ENCODE measurements at regions not wholly inside any gene's neighbourhood (a gene's known extent, or its start where the extent isn't known, plus 50 kb on each side); places are given as distances from the start of the nearest gene placed in this dataset.

GRCh38 chr18:29188760-29189159 is 1011.8 kb upstream of the CDH2 start:
- Histone ChIP-seq H3K79me2 (ENCODE audit: control insufficient read depth, insufficient read depth, low read length) (no peaks in the 10 kb centered on the region), H3K36me3 (replicated peaks in 1 of 2; ENCODE audit: control extremely low read depth in 1 of 2, control insufficient read depth in 1 of 2, extremely low read depth in 1 of 2, insufficient read depth in 2 of 2, low read length in 1 of 2) (no peaks in the 10 kb centered on the region), H3K4me3 (ENCODE audit: control extremely low read depth in 1 of 5, extremely low read depth in 1 of 5, insufficient read depth in 1 of 5, low read depth in 2 of 5, low read length in 4 of 5) (no peak overlapping the region), H4K20me1 (ENCODE audit: control insufficient read depth, insufficient read depth, low read length, poor library complexity, severe bottlenecking) (no peaks in the 10 kb centered on the region), H3K27ac (ENCODE audit: low read length in 2 of 2) (no peak overlapping the region), H3K4me1 (ENCODE audit: control insufficient read depth in 2 of 2, insufficient read depth in 2 of 2, low read length in 2 of 2) (no peaks in the 10 kb centered on the region), H3K27me3 (replicated peaks in 1 of 4; ENCODE audit: control extremely low read depth in 1 of 4, control insufficient read depth in 3 of 4, insufficient read depth in 4 of 4, low read length in 3 of 4) (no peaks in the 10 kb centered on the region), H3K9me3 (ENCODE audit: control extremely low read depth in 1 of 3, control insufficient read depth in 2 of 3, insufficient read depth in 1 of 3, low read length in 2 of 3) (no peaks in the 10 kb centered on the region), H3K4me2 (replicated peaks; ENCODE audit: low read depth, low read length, poor library complexity, severe bottlenecking) (no peak overlapping the region), H3K9ac (ENCODE audit: low read length) (no peak overlapping the region), H2AFZ (ENCODE audit: insufficient read depth, low read depth, low read length, poor library complexity, severe bottlenecking) (no peak overlapping the region)
- H3K27me3 Mint-ChIP-seq: no peaks in the 10 kb centered on the region
- no peak for TF ChIP-seq CTCF (IDR thresholded peaks at IDR 0.05)
- TF ChIP-seq EZH2 (IDR thresholded peaks at IDR 0.05; ENCODE audit: borderline replicate concordance, insufficient read depth, low read depth, low read length, poor library complexity, severe bottlenecking): no peak
- ATAC-seq (ENCODE audit: low read depth) (no peak), DNase-seq (no peak)
- ChIA-PET POLR2A (no interaction called here), CTCF (no interaction called here)
- H3K27ac Mint-ChIP-seq: no peak overlapping the region
- H3K9me3 Mint-ChIP-seq (ENCODE audit: insufficient read depth): peaks cover 2% of the 10 kb centered on the region
- no peak overlapping the region for H3K4me3 Mint-ChIP-seq
- no peaks in the 10 kb centered on the region for H3K4me1 Mint-ChIP-seq
- intact Hi-C loops (cut with micrococcal nuclease): no loop called here

- CTCF ChIA-PET: no interaction called here
- intact Hi-C loops (cut with micrococcal nuclease): no loop called here
Measured at GRCh38 chr18:29185801-29186200, 1008.9 kb upstream of the CDH2 start.

More at GRCh38 chr18:29185801-29186200, 1008.9 kb upstream of the CDH2 start:
- POLR2A ChIA-PET: no interaction called here
- H3K27ac Mint-ChIP-seq: no peak overlapping the region
- H3K27ac ChIP-seq (ENCODE audit: low read length in 2 of 2): no peak overlapping the region
- no peaks in the 10 kb centered on the region for H3K79me2 ChIP-seq (ENCODE audit: control insufficient read depth, insufficient read depth, low read length)
- no peaks in the 10 kb centered on the region for H3K36me3 ChIP-seq (replicated peaks in 1 of 2; ENCODE audit: control extremely low read depth in 1 of 2, control insufficient read depth in 1 of 2, extremely low read depth in 1 of 2, insufficient read depth in 2 of 2, low read length in 1 of 2)
- ATAC-seq (ENCODE audit: low read depth) (no peak), DNase-seq (no peak)
- H3K4me2 ChIP-seq (replicated peaks; ENCODE audit: low read depth, low read length, poor library complexity, severe bottlenecking): no peak overlapping the region
- H4K20me1 ChIP-seq (ENCODE audit: control insufficient read depth, insufficient read depth, low read length, poor library complexity, severe bottlenecking): no peaks in the 10 kb centered on the region
- H3K4me3 Mint-ChIP-seq: no peak overlapping the region
- no peaks in the 10 kb centered on the region for H3K4me1 Mint-ChIP-seq
- WGBS (ENCODE audit: insufficient coverage): no CpG with 5 or more reads among the region's 1 CpG
- H3K27me3 ChIP-seq (replicated peaks in 1 of 4; ENCODE audit: control extremely low read depth in 1 of 4, control insufficient read depth in 3 of 4, insufficient read depth in 4 of 4, low read length in 3 of 4): no peaks in the 10 kb centered on the region
- no peaks in the 10 kb centered on the region for H3K27me3 Mint-ChIP-seq
- TF ChIP-seq CTCF (IDR thresholded peaks at IDR 0.05): no peak
- TF ChIP-seq EZH2 (IDR thresholded peaks at IDR 0.05; ENCODE audit: borderline replicate concordance, insufficient read depth, low read depth, low read length, poor library complexity, severe bottlenecking): no peak
- no peak overlapping the region for H2AFZ ChIP-seq (ENCODE audit: insufficient read depth, low read depth, low read length, poor library complexity, severe bottlenecking)
- peaks cover 0 to 2% (median 0%) of the 10 kb centered on the region in 3 donors for H3K9me3 ChIP-seq (ENCODE audit: control extremely low read depth in 1 of 3, control insufficient read depth in 2 of 3, insufficient read depth in 1 of 3, low read length in 2 of 3)
- no peak overlapping the region for H3K4me3 ChIP-seq (ENCODE audit: control extremely low read depth in 1 of 5, extremely low read depth in 1 of 5, insufficient read depth in 1 of 5, low read depth in 2 of 5, low read length in 4 of 5)
- no peak overlapping the region for H3K9ac ChIP-seq (ENCODE audit: low read length)
- H3K4me1 ChIP-seq (ENCODE audit: control insufficient read depth in 2 of 2, insufficient read depth in 2 of 2, low read length in 2 of 2): no peaks in the 10 kb centered on the region
- H3K9me3 Mint-ChIP-seq (ENCODE audit: insufficient read depth): peaks cover 4% of the 10 kb centered on the region

All from B cell (primary cell).